CD4-positive, alpha-beta T cell treated with Interleukin-17A for 4 hours (primary cell): ENCODE measurements at regions not wholly inside any gene's neighbourhood (a gene's known extent, or its start where the extent isn't known, plus 50 kb on each side); places are given as distances from the start of the nearest gene placed in this dataset.
"Not testable (repeated sequence)": the region's sequence is repeated elsewhere in the genome, so short reads cannot be mapped to it uniquely, and the experiment has no call there.

Experiments used
- DNase-seq: peaks from one replicate; pipeline ENCODE4 v3.0.0-alpha.2; 2020; ENCODE audit warnings: mixed read lengths

GRCh38 chr3:168839653-168840052, 743.9 kb upstream of the GOLIM4 start:
- DNase-seq: no peak

DNA sequence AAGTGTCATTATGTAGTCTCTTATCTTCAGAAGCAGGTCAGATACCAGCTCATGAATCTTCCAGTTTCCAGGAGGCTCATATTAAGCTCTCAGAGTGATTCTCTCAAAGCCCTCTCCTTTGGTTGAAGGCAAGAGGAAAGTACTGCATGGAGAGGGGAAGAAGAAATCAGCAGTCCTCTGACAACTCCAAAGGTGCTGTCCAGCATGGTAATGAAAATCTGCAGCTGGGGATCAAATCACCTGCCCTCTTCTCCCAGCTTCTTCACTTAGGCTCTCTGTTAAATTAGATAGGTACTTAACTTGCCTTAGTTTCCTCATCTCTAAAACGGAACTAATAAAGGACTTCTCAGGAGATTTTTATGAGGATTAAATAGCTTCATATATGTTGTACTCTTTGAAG, 738.8 kb upstream of the GOLIM4 start:
- DNase-seq: no peak

DNA sequence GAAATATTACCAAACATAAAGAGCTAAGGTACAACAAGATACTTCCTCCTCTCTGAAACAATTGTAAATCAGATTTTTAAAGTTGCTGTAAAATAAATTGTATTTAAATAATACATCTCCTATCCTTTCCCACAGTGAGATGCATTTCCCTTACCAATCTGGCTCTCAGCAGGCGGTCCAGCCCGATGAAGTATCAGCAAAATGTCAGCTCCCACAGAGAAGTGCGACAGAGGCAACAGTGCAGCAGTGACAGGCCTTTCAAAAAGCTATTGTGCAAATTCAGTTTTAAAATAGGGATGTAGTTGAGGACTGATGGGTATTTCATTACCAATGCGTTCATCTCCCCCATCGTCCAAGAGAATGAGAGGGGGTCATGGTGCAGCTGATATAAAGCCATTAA, 733.2 kb upstream of the GOLIM4 start:
- no peak for DNase-seq

- no peak for DNase-seq
Observed at GRCh38 chr3:168828536-168828935, 732.8 kb upstream of the GOLIM4 start.

DNA sequence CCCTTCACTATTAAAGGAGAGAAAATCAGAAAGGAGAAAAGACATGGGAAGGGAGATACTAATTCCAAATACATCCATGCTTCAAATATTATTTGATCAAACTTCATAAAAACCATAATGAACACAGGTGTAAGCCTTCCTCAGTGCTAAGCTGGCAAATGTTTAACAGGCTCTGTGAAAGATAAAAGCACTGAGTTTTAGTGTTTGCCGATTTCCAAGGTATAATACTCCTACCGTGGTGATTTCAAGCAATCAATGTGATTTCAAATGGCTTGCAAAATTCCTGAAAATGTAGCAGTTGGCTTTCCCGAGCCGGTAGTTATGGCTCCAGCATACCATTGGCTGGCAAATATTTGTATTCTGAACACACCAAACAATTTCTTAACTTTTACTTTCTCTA, 732.3 kb upstream of the GOLIM4 start:
- DNase-seq: no peak

DNA sequence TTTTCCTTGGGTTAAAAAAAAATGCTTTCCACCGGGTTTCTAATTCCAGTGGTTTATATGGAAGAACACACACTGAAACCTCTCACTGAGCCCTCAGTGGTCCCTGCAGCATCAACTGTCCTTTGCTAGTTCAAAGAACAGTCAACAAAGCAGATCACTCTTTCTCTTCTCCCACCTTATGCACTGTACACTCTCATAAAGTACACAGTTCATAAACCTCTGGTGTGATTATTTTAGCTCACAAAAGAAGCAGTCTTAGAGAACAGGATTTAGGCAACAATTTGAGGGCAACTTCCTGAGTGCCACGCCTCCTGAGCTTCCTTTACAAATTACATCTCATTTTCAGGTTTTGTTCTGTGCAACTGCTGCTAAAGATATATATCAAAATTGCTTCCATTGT, 728.4 kb upstream of the GOLIM4 start:
- DNase-seq: no peak

- DNase-seq: no peak
Observed at GRCh38 chr3:168823466-168823865, 727.7 kb upstream of the GOLIM4 start.

GRCh38 chr3:168820810-168821415, 725.2 kb upstream of the GOLIM4 start:
- DNase-seq: no peak

DNA sequence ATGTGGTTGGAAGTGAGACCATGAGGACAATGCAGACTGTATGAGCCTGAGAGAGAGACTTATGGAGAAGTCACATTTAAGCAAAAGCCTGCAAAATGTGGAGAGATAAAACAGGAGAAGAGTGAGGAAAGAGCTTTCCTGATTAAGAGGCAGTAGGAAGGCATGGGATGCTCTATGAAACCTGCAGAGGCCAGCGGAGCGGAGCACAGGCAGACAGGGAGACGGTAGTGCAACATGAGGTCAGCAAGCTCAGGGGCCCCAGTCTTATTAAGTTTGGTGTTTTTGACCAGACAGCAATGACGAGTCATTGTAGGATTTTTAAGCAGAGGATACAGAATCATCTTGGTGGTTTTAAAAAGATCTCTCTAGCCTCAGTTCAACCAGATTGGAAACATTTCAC, 721.5 kb upstream of the GOLIM4 start:
- DNase-seq: no peak

DNA sequence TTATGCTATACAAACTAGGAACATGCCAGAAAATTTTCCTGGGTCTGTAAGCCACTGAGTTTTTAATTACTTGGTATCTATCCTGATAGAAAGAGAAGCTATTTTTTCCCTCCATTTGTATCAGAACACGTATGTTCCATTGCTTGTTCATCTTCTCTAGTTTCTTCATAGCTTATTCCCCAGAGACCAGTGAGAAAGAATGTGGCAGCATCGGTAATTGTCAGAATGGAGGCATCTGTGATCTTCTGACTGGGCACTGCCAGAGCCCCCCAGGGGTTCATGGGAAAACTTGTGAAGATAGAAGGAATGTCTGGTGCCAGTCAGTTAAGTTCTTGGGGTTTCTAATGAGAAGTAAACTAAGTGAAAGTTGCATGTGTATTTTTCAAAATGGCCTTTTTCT, 720.2 kb upstream of the GOLIM4 start:
- DNase-seq: no peak

GRCh38 chr3:168813225-168813802, 717.6 kb upstream of the GOLIM4 start:
- no peak for DNase-seq

- DNase-seq: no peak
Observed at GRCh38 chr3:168812234-168812633, 716.5 kb upstream of the GOLIM4 start.

DNA sequence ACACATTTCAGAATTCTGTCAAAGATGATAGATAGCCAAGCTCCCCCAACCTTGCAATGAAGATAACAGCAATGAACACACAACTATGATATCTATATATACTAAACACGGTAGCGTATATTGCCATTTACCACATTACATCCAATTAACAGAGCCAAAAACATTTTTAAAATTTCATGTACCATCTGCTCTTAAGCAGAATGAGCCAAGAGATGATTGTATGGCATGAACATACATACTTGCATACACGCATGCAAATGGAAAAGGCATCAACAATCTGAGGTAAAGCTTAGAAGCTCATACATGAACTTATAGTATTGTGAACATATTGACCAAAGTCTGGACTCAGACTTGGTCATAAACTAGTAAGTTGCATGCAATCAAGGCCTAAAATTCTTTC, 712.9 kb upstream of the GOLIM4 start:
- DNase-seq: no peak

GRCh38 chr3:168807448-168807847, 711.7 kb upstream of the GOLIM4 start:
- no peak for DNase-seq

GRCh38 chr3:168806871-168807270, 711.1 kb upstream of the GOLIM4 start:
- no peak for DNase-seq

GRCh38 chr3:168803536-168803935, 707.8 kb upstream of the GOLIM4 start:
- DNase-seq: no peak

GRCh38 chr3:168802766-168803165, 707.0 kb upstream of the GOLIM4 start:
- DNase-seq: no peak

GRCh38 chr3:168801794-168802193, 706.1 kb upstream of the GOLIM4 start:
- DNase-seq: no peak

DNA sequence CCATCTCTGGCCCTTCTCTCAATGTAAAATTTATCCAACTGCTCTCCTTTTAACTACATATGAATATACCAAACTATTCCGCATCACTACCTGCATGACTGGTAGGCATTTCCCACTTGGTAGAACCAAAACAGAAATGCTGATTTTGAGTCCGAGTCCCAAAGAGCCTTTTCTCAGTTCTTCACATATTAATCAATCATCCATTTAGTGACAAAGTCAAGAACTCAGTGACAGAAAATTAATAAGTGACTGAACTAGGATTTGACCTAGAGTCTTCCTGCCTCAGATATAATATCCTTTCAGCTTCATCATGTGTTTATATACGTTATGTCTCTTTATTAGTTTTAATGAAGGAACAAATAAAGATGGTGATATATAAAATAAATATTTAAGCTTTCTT, 700.6 kb upstream of the GOLIM4 start:
- DNase-seq: no peak

DNA sequence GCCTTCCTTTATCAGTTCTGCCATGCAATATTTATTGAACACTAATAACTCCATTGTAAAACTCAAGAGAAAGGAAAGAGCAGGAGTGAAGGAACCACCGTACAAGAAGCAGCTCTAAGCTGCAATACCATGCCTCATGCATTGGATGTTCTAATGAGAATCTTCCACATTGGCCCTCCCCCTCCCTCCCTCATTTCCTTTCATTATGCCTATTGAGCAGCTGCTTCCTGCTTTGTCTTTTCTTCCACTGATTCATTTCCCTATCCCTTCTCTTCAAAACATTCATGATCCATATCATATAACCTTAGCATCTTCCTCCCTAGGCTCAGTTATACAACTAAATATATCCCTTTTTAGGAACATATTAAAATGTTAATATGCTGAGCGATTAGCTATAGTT, 698.7 kb upstream of the GOLIM4 start:
- DNase-seq: no peak

DNA sequence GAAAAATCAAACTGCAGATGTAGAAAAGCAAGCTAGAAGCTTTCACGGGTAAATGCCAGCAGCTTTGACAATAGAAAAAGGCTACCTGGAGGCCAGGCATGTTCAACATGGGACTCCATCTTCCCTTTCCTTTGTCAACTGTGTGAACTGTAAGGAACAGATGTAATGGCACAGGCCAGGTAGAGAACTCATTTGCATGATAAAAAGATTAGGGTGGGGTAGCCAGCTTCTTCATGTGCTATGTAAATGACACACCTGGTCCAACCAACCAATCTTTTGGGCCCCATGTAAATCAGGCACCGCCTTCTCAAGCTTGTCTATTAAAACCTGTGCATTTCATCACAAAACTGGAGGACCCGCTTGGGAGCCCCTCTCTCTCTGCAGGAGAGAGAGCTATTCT, 686.5 kb upstream of the GOLIM4 start:
- no peak for DNase-seq

GRCh38 chr3:168779970-168780645, 684.4 kb upstream of the GOLIM4 start:
- DNase-seq: not testable (repeated sequence)

DNA sequence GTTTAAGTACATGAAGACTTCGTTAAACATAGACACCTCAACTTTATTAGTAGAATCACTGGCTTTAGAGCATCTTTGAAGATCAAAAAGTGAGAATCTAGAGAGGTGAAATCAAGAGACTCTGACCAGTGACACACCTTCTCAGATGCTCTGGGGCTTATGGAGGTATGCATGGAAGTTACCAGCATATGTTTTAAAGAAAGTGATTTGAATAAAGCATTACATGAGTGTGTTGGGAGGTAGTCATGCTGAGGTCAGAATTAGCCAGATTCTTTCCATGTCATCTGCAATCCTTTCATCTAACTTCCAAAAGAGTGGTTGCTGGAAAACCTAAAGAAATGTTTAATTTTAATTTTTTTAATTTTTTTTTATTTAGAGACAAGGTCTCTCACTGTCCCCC, 658.0 kb upstream of the GOLIM4 start:
- no peak for DNase-seq

DNA sequence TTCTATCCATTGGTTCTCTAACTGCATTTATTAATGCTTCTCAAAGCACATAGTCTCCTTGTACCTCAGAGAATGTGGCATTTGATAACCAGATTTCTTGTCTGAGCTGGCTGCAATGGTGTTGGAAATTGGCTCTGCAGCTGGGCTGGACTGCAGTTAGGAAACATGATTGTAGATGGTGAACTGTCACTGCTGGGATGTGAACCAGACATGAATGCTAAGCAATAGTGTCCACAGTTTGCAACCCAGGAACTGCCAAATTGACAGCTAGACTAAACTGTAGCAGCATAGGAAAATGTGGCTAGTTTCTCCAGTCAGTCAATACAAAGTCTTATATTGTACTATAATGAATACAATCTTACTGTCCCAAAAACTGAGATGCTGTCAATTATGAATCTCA, 656.6 kb upstream of the GOLIM4 start:
- DNase-seq: no peak

- no peak for DNase-seq
Observed at GRCh38 chr3:168747697-168748096, 652.0 kb upstream of the GOLIM4 start.
